LNCaP clone FGC (cell line): ENCODE measurements at regions not wholly inside any gene's neighbourhood (a gene's known extent, or its start where the extent isn't known, plus 50 kb on each side); places are given as distances from the start of the nearest gene placed in this dataset.

Source experiments
- DNase-seq: peaks from one replicate; pipeline ENCODE4 v3.0.0-alpha.2; 2011; ENCODE audit warnings: low read depth
- H3K4me3 ChIP-seq: 2 replicates; pipeline ENCODE4 v1.5.1; 2011; ENCODE audit warnings: mild to moderate bottlenecking, low read depth, low read length, control low read depth
- CTCF ChIP-seq: IDR thresholded peaks from 2 replicates; pipeline ENCODE4 v1.5.1; 2012; ENCODE audit warnings: mild to moderate bottlenecking; ENCODE audit not compliant: control insufficient read depth, insufficient read depth; ENCODE audit errors: extremely low read depth

DNA sequence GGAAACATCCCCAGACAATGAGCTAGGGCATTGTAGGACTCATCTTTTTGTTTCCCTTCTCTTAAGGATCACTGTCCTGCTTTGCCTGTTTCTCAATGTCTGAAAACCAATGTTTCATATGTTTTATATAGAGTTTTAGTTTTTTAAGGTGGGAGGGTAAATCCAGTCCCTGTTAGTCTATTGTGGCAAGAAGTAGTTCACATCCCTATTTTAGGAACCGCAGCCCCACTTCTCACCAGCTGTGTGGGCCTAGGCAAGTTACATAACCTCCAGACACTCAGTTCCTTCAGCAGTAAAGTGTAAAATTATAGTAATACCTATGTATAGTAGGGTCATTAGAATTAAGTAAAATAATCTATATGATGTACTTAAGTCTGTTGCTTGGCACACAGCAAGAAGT lies 105.8 kb upstream of the WLS start:
- DNase-seq, result no peak
- H3K4me3 ChIP-seq, result no peak overlapping the region
- TF ChIP-seq CTCF, result no peak

DNA sequence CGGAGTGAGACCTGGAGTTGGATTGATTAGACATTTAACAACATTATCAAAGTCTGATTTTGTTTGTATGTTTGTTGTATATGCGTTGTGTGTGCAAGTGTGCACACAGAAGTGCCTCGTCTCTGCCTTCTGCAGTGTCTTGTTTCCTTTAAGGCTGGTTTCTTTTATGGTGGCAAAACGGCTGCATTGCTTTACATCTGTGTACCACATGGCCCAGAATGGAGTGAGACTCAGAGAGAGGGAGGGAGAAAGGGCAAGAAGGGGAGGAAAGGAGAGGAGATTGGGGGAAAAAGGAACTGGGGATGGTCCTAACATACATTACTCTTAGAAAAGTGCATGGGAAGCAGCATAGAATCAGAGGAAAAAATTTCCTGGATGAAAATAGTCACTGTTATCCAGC lies 99.7 kb upstream of the WLS start:
- DNase-seq, result no peak
- H3K4me3 ChIP-seq, result no peak overlapping the region
- no peak for TF ChIP-seq CTCF

DNA sequence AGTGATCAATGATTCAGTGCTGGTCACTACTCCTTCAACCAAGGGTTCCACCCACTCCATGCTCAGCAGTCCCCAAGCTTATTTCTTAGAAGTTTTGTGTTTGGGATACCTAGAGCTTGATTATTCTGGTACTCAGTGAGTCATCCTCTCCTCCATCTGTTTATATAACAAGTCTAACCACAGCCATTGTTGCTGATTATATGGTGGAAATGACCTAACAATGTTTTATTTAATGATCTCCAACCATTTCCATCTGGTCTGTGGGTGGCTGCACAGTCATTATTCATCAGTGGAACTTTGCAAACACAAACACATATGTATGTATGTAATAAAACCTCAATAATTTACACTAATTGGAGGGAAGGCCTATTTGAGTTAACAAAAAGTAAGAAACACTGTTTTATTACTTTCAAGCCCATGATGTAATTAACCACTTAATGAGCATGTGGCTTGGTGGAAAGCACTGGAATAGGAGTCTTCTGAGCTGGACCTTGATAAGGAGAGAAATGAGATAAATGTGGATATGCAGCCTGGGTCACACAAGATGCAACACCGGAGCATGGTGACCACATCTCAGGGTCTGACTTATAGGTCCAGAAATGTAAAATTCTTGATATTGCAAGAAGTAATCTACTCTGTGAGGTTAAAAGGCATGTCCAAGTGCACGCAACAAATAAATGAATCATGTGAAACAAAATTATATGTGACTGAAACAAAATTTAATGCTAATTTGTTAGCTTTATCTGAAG lies 99.0 kb upstream of the WLS start:
- H3K4me3 ChIP-seq, result no peak overlapping the region
- TF ChIP-seq CTCF, result no peak
- no peak for DNase-seq

- DNase-seq, result no peak
These were observed 98.1 kb upstream of the WLS start for GRCh38 chr1:68330391-68330790.

DNA sequence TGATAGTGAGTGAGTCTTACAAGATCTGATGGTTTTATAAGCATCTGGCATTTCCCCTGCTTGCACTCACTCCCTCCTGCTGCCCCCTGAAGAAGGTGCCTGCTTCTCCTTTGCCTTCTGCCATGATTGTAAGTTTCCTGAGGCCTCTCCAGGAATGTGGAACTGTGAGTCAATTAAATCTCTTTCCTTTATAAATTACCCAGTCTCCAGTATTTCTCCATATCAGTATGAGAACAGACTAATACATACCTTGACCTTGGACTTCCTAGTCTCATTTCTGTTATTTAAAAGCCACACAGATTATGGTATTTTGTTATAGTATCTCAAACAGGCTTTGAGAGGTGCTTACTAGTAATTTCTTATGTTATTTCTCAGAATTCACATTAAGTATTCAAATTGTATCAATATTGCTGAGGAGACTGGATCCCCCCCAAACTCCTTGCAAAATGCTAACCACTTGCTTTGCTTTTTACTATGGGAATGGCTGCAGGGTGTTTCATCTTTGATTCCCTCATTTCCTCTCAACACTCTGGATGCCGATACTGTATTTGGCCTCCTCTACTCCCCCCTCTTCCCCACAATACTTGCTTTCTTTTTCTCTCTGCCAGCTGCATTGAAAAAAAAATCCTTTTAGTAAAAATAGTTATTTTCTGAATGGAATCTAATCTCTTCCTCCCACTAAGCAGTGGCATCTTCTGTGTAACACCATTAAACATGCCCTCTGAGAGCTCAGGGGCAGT lies 96.9 kb upstream of the WLS start:
- DNase-seq, result no peak
- TF ChIP-seq CTCF, result no peak
- H3K4me3 ChIP-seq, result no peak overlapping the region

More at GRCh38 chr1:68330391-68330790, 98.1 kb upstream of the WLS start:
- no peak for TF ChIP-seq CTCF
- no peak overlapping the region for H3K4me3 ChIP-seq

DNA sequence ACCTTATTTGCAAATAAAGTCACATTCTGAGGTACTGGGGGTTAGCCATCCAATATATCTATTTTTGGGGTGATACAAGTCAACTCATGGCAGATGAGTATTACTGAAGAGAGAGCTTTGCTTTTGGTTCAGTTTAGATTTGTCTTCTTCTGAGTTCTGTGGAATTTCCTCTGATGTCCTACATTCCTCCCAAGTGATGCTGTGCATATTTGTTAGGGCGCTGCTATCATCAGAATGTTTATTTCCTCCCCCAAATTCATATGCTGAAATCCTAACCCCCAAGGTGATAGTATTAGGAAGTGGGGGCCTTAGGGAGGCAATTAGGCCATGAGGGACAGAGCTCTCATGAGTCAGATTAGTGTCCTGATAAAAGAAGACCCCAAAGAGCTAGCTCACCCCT lies 96.2 kb upstream of the WLS start:
- DNase-seq, result no peak
- no peak for TF ChIP-seq CTCF
- no peak overlapping the region for H3K4me3 ChIP-seq
